ENCODE measurements at regions not wholly inside any gene's neighbourhood (a gene's known extent, or its start where the extent isn't known, plus 50 kb on each side); places are given as distances from the start of the nearest gene placed in this dataset.

GRCh38 chr16:17718495-17718894, 247.7 kb upstream of the XYLT1 start:
- H3K4me3 ChIP-seq (ENCODE audit: control extremely low read depth in 1 of 5, extremely low read depth in 1 of 5, insufficient read depth in 1 of 5, low read depth in 2 of 5, low read length in 4 of 5) = no peak overlapping the region
- no peak overlapping the region for H3K27ac Mint-ChIP-seq
- H4K20me1 ChIP-seq (ENCODE audit: control insufficient read depth, insufficient read depth, low read length, poor library complexity, severe bottlenecking) = no peaks in the 10 kb centered on the region
- no peaks in the 10 kb centered on the region for H3K4me1 ChIP-seq (ENCODE audit: control insufficient read depth in 2 of 2, insufficient read depth in 2 of 2, low read length in 2 of 2)
- no peaks in the 10 kb centered on the region for H3K36me3 ChIP-seq (replicated peaks in 1 of 2; ENCODE audit: control extremely low read depth in 1 of 2, control insufficient read depth in 1 of 2, extremely low read depth in 1 of 2, insufficient read depth in 2 of 2, low read length in 1 of 2)
- POLR2A ChIA-PET = no interaction called here
- no peak overlapping the region for H3K4me2 ChIP-seq (replicated peaks; ENCODE audit: low read depth, low read length, poor library complexity, severe bottlenecking)
- 90% methylated on average over 2 of the region's 2 CpGs for WGBS (ENCODE audit: insufficient coverage)
- TF ChIP-seq EZH2 (IDR thresholded peaks at IDR 0.05; ENCODE audit: borderline replicate concordance, insufficient read depth, low read depth, low read length, poor library complexity, severe bottlenecking) (no peak), CTCF (IDR thresholded peaks at IDR 0.05) (no peak)
- H3K9me3 Mint-ChIP-seq (ENCODE audit: insufficient read depth) = peaks cover 2% of the 10 kb centered on the region
- H3K9ac ChIP-seq (ENCODE audit: low read length) = no peak overlapping the region
- peaks cover 0 to 7% (median 0%) of the 10 kb centered on the region in 3 donors for H3K9me3 ChIP-seq (ENCODE audit: control extremely low read depth in 1 of 3, control insufficient read depth in 2 of 3, insufficient read depth in 1 of 3, low read length in 2 of 3)
- CTCF ChIA-PET = interaction anchor here (0.7 kb wide), 1 partner anchor 75 kb away, joined by 4 read pairs; no protein-coding TSS in a partner anchor
- H3K4me3 Mint-ChIP-seq = no peak overlapping the region
- ATAC-seq (ENCODE audit: low read depth) (no peak), DNase-seq (no peak)
- no peaks in the 10 kb centered on the region for H3K4me1 Mint-ChIP-seq
- no peak overlapping the region for H3K27ac ChIP-seq (ENCODE audit: low read length in 2 of 2)
- peaks cover 0 to 3% (median 0%) of the 10 kb centered on the region in 4 experiments for H3K27me3 ChIP-seq (replicated peaks in 1 of 4; ENCODE audit: control extremely low read depth in 1 of 4, control insufficient read depth in 3 of 4, insufficient read depth in 4 of 4, low read length in 3 of 4)
- intact Hi-C loops (cut with micrococcal nuclease) = no loop called here
- no peaks in the 10 kb centered on the region for H3K79me2 ChIP-seq (ENCODE audit: control insufficient read depth, insufficient read depth, low read length)
- H3K27me3 Mint-ChIP-seq = peaks cover 36% of the 10 kb centered on the region
- H2AFZ ChIP-seq (ENCODE audit: insufficient read depth, low read depth, low read length, poor library complexity, severe bottlenecking) = no peak overlapping the region

GRCh38 chr16:17705847-17706246, 235.1 kb upstream of the XYLT1 start:
- CTCF ChIA-PET = no interaction called here
- DNase-seq (no peak), ATAC-seq (ENCODE audit: low read depth) (no peak)
- Mint-ChIP-seq H3K4me3 (no peak overlapping the region), H3K4me1 (no peaks in the 10 kb centered on the region), H3K27me3 (peaks cover 3% of the 10 kb centered on the region), H3K27ac (no peak overlapping the region), H3K9me3 (ENCODE audit: insufficient read depth) (no peaks in the 10 kb centered on the region)
- no peak overlapping the region for H3K4me2 ChIP-seq (replicated peaks; ENCODE audit: low read depth, low read length, poor library complexity, severe bottlenecking)
- no peak overlapping the region for H3K9ac ChIP-seq (ENCODE audit: low read length)
- no peak overlapping the region for H2AFZ ChIP-seq (ENCODE audit: insufficient read depth, low read depth, low read length, poor library complexity, severe bottlenecking)
- no peak for TF ChIP-seq CTCF (IDR thresholded peaks at IDR 0.05)
- TF ChIP-seq EZH2 (IDR thresholded peaks at IDR 0.05; ENCODE audit: borderline replicate concordance, insufficient read depth, low read depth, low read length, poor library complexity, severe bottlenecking) = no peak
- H3K36me3 ChIP-seq (replicated peaks in 1 of 2; ENCODE audit: control extremely low read depth in 1 of 2, control insufficient read depth in 1 of 2, extremely low read depth in 1 of 2, insufficient read depth in 2 of 2, low read length in 1 of 2) = no peaks in the 10 kb centered on the region
- no peaks in the 10 kb centered on the region for H4K20me1 ChIP-seq (ENCODE audit: control insufficient read depth, insufficient read depth, low read length, poor library complexity, severe bottlenecking)
- intact Hi-C loops (cut with micrococcal nuclease) = no loop called here
- H3K4me3 ChIP-seq (ENCODE audit: control extremely low read depth in 1 of 5, extremely low read depth in 1 of 5, insufficient read depth in 1 of 5, low read depth in 2 of 5, low read length in 4 of 5) = no peak overlapping the region
- H3K27me3 ChIP-seq (replicated peaks in 1 of 4; ENCODE audit: control extremely low read depth in 1 of 4, control insufficient read depth in 3 of 4, insufficient read depth in 4 of 4, low read length in 3 of 4) = no peaks in the 10 kb centered on the region
- peaks cover 0 to 2% (median 0%) of the 10 kb centered on the region in 3 donors for H3K9me3 ChIP-seq (ENCODE audit: control extremely low read depth in 1 of 3, control insufficient read depth in 2 of 3, insufficient read depth in 1 of 3, low read length in 2 of 3)
- 80% methylated on average over 2 of the region's 4 CpGs for WGBS (ENCODE audit: insufficient coverage)
- POLR2A ChIA-PET = no interaction called here
- H3K79me2 ChIP-seq (ENCODE audit: control insufficient read depth, insufficient read depth, low read length) = no peaks in the 10 kb centered on the region
- no peak overlapping the region for H3K27ac ChIP-seq (ENCODE audit: low read length in 2 of 2)
- H3K4me1 ChIP-seq (ENCODE audit: control insufficient read depth in 2 of 2, insufficient read depth in 2 of 2, low read length in 2 of 2) = no peaks in the 10 kb centered on the region

Measured in B cell (primary cell).